ENCODE measurements at regions not wholly inside any gene's neighbourhood (a gene's known extent, or its start where the extent isn't known, plus 50 kb on each side); places are given as distances from the start of the nearest gene placed in this dataset.

DNA sequence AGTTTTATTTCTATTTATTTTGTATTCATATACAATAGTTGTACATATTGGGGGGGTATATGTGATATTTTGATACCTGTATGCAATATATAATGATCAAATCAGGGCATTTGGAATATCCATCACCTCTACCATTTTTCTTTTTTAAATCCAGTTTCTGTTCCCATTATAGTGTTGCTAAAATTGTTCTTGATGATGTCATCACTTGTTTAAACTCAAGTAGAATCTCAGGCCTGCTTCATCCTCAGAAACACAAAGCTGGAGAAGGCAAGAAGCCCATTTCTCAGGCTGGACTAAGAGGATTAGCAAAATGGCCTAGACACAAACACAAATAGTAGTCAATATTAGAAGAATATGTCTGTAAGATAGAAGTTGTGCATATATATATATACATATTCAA lies 747.1 kb upstream of the ACVR2A start:
- FAIRE-seq, result no peak

DNA sequence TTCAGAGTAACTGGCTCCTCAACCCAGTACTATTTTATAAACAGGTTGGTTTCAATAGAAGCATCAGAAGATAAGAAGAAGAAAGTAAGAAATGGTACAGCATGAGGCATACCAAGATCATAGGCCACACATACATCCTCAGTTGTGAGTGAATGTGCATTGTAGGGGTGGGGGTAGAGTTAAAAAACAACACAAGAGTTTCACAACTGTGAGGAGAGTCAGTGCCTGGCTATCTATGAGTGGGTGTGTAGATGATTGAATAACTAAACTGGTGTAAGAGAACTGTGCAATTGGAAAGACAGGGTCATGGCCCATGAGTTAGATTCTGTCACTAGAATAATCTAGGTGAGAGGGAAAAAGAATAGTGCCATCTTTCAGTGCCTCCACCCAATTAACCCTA lies 748.2 kb upstream of the ACVR2A start:
- FAIRE-seq, result no peak

- FAIRE-seq, result no peak
Measured at GRCh38 chr2:147095376-147095775, 749.5 kb upstream of the ACVR2A start.

DNA sequence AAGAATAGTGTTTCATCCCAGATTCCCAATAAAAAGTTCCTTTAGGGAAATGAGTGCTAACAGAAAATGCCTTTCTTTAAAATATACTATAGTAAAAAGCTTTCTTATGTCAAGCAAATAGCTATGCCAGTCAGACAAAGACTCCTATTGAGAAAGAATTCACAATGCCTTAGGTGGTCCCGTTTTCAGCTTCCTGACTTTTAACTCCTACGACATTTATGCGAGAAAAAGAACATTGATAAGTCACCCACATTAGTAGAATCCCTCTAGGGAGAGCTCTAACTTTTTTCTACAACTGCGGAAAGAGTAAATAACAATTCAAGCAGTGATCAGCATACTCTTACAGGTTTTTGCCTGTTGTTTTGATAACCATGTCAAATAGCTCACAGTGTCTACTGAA lies 750.8 kb upstream of the ACVR2A start:
- FAIRE-seq, result no peak

- no peak for FAIRE-seq
Measured at GRCh38 chr2:147092266-147092665, 752.6 kb upstream of the ACVR2A start.

- FAIRE-seq, result no peak
Measured at GRCh38 chr2:147091448-147091847, 753.4 kb upstream of the ACVR2A start.

- FAIRE-seq, result no peak
Measured at GRCh38 chr2:147088871-147089270, 756.0 kb upstream of the ACVR2A start.

- no peak for FAIRE-seq
Measured at GRCh38 chr2:147086715-147087114, 758.1 kb upstream of the ACVR2A start.

DNA sequence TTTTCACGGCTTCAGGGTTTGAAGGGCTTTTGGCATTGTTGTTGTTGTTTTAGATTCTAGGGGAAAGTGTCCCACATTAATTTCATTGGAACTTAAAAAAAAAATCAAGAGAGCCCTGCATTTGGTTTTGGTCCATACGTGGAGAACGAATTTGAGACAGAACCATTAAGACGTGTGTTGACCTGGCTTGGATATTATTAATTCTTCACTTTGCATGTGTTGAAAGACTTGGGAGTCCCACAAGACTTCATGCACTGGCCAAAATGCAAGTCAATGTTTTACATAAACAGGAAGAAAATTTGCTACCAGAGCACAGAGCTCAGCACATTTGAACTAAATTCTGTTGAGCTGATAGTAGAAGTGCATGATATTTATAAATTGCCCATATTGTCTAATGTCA lies 761.2 kb upstream of the ACVR2A start:
- no peak for FAIRE-seq

- FAIRE-seq, result peak; percentile 77
Measured at GRCh38 chr2:147082850-147083522, 761.8 kb upstream of the ACVR2A start.

DNA sequence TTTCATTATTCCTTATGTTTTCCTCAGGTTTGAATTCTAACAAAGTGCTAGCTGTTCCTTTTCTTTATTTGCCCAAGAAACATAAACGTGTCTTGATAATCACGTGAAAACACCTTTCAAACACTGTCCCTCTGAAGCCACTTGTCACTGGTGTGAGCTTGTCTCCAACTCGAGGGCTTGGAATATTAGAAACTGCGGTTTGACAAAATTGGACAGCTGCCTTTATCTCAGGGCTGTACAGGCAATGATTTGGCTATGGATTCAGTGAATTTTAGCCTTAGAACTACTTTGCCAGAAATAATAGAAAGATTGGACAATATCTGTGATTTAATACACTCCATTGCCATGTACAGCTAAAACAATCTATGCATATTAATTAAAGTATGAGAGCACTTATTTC lies 763.0 kb upstream of the ACVR2A start:
- FAIRE-seq, result no peak

DNA sequence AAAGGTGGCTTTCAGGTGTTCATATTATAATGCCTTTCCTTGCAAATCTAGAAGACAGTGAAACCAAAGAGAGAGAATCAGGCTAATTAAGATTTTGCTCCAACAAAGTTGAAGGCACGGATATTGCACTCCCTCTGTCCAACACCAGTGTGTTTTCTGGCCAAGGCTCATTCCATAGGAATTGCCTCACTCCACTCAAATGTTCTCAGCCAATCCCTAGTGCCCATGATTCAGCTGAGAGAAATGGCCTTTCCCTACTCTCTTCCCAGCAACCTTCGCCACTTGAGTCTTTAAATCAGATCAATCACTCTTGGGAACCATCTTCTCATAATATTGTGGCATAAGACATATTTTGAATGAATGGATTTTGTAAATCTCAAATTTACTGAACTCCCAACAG lies 768.2 kb upstream of the ACVR2A start:
- FAIRE-seq, result no peak

GRCh38 chr2:147068071-147068470 lies 776.8 kb upstream of the ACVR2A start:
- no peak for FAIRE-seq

GRCh38 chr2:147067136-147067535 lies 777.7 kb upstream of the ACVR2A start:
- FAIRE-seq, result no peak

DNA sequence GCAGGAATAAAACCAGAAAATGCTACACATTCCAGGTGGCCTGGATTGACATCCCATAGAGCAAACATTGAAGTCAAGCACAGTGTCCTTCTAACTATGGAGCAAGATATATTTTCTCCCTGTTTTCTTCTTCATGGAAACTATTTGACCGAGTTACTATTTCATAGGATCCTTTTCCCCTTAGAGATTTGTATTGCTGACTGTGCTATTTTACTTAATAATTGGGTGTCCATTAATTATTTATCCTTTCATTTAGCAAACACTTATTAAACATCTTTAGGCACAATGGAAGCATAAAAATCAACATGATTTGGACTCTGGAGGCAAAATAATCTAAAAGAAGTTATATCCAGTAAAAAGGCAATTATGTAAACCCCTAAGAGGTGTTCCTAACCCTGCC lies 782.8 kb upstream of the ACVR2A start:
- FAIRE-seq, result no peak

- FAIRE-seq, result no peak
Measured at GRCh38 chr2:147061269-147061668, 783.6 kb upstream of the ACVR2A start.

- FAIRE-seq, result no peak
Measured at GRCh38 chr2:147057892-147058490, 786.8 kb upstream of the ACVR2A start.

- no peak for FAIRE-seq
Measured at GRCh38 chr2:147051814-147052213, 793.0 kb upstream of the ACVR2A start.

GRCh38 chr2:147051248-147051647 lies 793.6 kb upstream of the ACVR2A start:
- no peak for FAIRE-seq

GRCh38 chr2:147049957-147050356 lies 794.9 kb upstream of the ACVR2A start:
- no peak for FAIRE-seq

- no peak for FAIRE-seq
Measured at GRCh38 chr2:147046473-147046872, 798.4 kb upstream of the ACVR2A start.

- FAIRE-seq, result no peak
Measured at GRCh38 chr2:147045113-147045512, 799.7 kb upstream of the ACVR2A start.

DNA sequence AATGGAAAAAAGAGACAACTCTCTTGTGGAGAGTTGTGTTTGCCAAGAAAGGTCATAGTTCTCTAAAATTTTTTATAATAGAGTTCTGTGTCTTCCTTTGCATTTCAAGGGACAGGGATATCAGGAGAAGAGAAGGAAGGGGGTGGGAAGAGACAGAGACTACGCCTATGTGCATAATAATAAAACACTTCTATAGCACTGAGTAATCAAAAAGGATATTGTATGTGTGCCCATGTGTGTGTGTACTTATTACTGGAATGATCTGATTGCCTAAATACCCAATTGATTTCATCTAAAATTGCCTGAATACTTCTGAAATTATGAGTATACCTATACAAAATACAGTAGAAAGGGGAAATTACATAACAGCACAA lies 803.7 kb upstream of the ACVR2A start:
- FAIRE-seq, result no peak

- no peak for FAIRE-seq
Measured at GRCh38 chr2:147040298-147041120, 804.3 kb upstream of the ACVR2A start.

Measured in TTC549 (cell line).